Thyroid gland (tissue), 4 donors: ENCODE measurements at regions not wholly inside any gene's neighbourhood (a gene's known extent, or its start where the extent isn't known, plus 50 kb on each side); places are given as distances from the start of the nearest gene placed in this dataset.
"Not testable (repeated sequence)": the region's sequence is repeated elsewhere in the genome, so short reads cannot be mapped to it uniquely, and the experiment has no call there.

Source experiments
- POLR2A ChIP-seq, 2 donors: fragments of 450-650 bp; IDR thresholded peaks; one replicate each; pipeline ENCODE4 v1.6.1; 2017; ENCODE audit warnings: antibody characterized with exemption in 2 of 2, mild to moderate bottlenecking in 2 of 2, moderate library complexity in 1 of 2
- TF ChIP-seq, protein P1 (sequence below), 6 experiments: fragments of 200-600 bp in 3 of 6; fragments of 450-650 bp in 3 of 6; sonication (generic) in 3 of 6; IDR thresholded peaks; one replicate each; pipeline ENCODE4 v1.5.1; 2016 to 2019; ENCODE audit warnings: antibody characterized with exemption in 6 of 6, mild to moderate bottlenecking in 2 of 6, inconsistent platforms in 1 of 6, moderate library complexity in 1 of 6

DNA sequence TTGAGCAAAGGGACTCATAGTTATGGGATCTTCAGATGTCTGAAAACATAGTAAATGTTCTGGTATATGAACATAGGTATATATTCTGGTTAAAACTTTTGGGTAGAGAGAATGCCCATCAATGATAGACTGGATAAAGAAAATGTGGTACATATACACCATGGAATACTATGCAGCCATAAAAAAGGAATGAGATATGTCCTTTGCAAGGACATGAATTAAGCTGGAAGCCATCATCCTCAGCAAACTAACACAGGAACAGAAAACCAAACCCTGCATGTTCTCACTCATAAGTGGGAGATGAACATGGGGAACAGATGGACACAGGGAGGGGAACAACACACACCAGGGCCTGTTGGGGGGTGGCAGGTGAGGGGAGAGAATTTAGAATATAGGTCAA is 171.0 kb upstream of the CCNH start:
- TF ChIP-seq, protein P1, sequence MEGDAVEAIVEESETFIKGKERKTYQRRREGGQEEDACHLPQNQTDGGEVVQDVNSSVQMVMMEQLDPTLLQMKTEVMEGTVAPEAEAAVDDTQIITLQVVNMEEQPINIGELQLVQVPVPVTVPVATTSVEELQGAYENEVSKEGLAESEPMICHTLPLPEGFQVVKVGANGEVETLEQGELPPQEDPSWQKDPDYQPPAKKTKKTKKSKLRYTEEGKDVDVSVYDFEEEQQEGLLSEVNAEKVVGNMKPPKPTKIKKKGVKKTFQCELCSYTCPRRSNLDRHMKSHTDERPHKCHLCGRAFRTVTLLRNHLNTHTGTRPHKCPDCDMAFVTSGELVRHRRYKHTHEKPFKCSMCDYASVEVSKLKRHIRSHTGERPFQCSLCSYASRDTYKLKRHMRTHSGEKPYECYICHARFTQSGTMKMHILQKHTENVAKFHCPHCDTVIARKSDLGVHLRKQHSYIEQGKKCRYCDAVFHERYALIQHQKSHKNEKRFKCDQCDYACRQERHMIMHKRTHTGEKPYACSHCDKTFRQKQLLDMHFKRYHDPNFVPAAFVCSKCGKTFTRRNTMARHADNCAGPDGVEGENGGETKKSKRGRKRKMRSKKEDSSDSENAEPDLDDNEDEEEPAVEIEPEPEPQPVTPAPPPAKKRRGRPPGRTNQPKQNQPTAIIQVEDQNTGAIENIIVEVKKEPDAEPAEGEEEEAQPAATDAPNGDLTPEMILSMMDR (IDR thresholded peaks at IDR 0.05): not testable (repeated sequence)
- not testable (repeated sequence) for TF ChIP-seq POLR2A (IDR thresholded peaks at IDR 0.05)
